Ovary (tissue), 7 donors: ENCODE measurements at regions not wholly inside any gene's neighbourhood (a gene's known extent, or its start where the extent isn't known, plus 50 kb on each side); places are given as distances from the start of the nearest gene placed in this dataset.

Source experiments
- DNase-seq, 5 donors: peaks; one replicate each; pipeline ENCODE4 v3.0.0-alpha.2; 2019 to 2020
- H3K27ac ChIP-seq, 2 donors: fragments of 200-600 bp; one replicate each; pipeline versions ENCODE4 v1.5.1 to v1.8.0; 2019 to 2022
- H3K27me3 ChIP-seq: fragments of 200-600 bp; one replicate; pipeline ENCODE4 v1.8.0; 2022
- H3K36me3 ChIP-seq: fragments of 200-600 bp; sonication (generic); one replicate; pipeline ENCODE4 v1.5.1; 2019
- H3K4me1 ChIP-seq: one replicate; pipeline ENCODE4 v1.8.1; 2013; ENCODE audit warnings: mild to moderate bottlenecking, moderate library complexity; ENCODE audit not compliant: insufficient read depth
- H3K4me3 ChIP-seq: fragments of 200-600 bp; sonication (generic); one replicate; pipeline ENCODE4 v1.5.1; 2017
- H3K9me3 ChIP-seq, 2 donors: fragments of 200-600 bp in 1 of 2; sonication (generic) in 1 of 2; one replicate each; pipeline versions ENCODE4 v1.5.1 to v1.8.1; 2013 to 2019; ENCODE audit warnings: mild to moderate bottlenecking in 1 of 2, moderate library complexity in 1 of 2
- CTCF ChIP-seq, 3 donors: fragments of 450-650 bp in 2 of 3; fragments of 200-600 bp in 1 of 3; IDR thresholded peaks; one replicate each; pipeline versions ENCODE4 v1.5.1 to v1.8.0; 2016 to 2022; ENCODE audit warnings: antibody characterized with exemption in 3 of 3, mild to moderate bottlenecking in 1 of 3
- EP300 ChIP-seq: sonication (generic); formaldehyde crosslinking; IDR thresholded peaks from one replicate; pipeline ENCODE4 v1.6.1; 2017; ENCODE audit warnings: antibody characterized with exemption
- POLR2A ChIP-seq: fragments of 450-650 bp; IDR thresholded peaks from one replicate; pipeline ENCODE4 v1.6.1; 2017; ENCODE audit warnings: antibody characterized with exemption, mild to moderate bottlenecking, moderate library complexity
- WGBS, 3 donors: extraction: QIAGEN DNeasy Blood & Tissue Kit in 1 of 3; methylation state at CpG; one replicate each; pipeline versions ENCODE4 v1.1.5 to v1.1.7; 2013 to 2017; 5-methylcytosine and 5-hydroxymethylcytosine counted together
- intact Hi-C, 4 donors: fragments of 100-400 bp; cut with DNase I; formaldehyde crosslinking; loops; one replicate each; pipeline versions ENCODE4 v1.11.0 to v1.15.1; 2022 to 2023
- donor health status: DM: no; HTN: no; CAD: no; lungs with moderate emphysema.
- donor health status: DM: no; HTN: no; CAD: no.
- donor health status: Bipolar disorder and iron deficiency.
- donor health status: DM: no; HTN: no; CAD: no.
- donor health status: DM: yes; HTN: yes; CAD: no.

GRCh38 chr2:194718881-194719280 lies 938.1 kb upstream of the SLC39A10 start:
- Histone ChIP-seq H3K27ac (no peak overlapping the region), H3K36me3 (peaks cover 2% of the 10 kb centered on the region), H3K4me1 (no peaks in the 10 kb centered on the region), H3K27me3 (no peaks in the 10 kb centered on the region), H3K4me3 (no peak overlapping the region), H3K9me3 (no peaks in the 10 kb centered on the region)
- no peak for DNase-seq
- intact Hi-C loops, result no loop called here
- no peak for TF ChIP-seq CTCF (IDR thresholded peaks at IDR 0.05)
- no peak for TF ChIP-seq POLR2A
- WGBS, 3 donors, result 73 to 91% (median 83%) methylated on average over 1 of the region's 1 CpG

- intact Hi-C loops, result no loop called here
- Histone ChIP-seq H3K4me3 (no peak overlapping the region), H3K9me3 (no peaks in the 10 kb centered on the region), H3K36me3 (peaks cover 2% of the 10 kb centered on the region), H3K27me3 (no peaks in the 10 kb centered on the region), H3K27ac (no peak overlapping the region), H3K4me1 (no peaks in the 10 kb centered on the region)
- 92 to 100% (median 95%) methylated on average over 1 of the region's 1 CpG for WGBS, 3 donors
- TF ChIP-seq CTCF (IDR thresholded peaks at IDR 0.05) (no peak), EP300 (no peak), POLR2A (no peak)
- DNase-seq, result no peak
These were observed 942.5 kb upstream of the SLC39A10 start for GRCh38 chr2:194714541-194714940.

- Histone ChIP-seq H3K4me3 (no peak overlapping the region), H3K4me1 (no peaks in the 10 kb centered on the region), H3K36me3 (no peaks in the 10 kb centered on the region), H3K27me3 (no peaks in the 10 kb centered on the region), H3K9me3 (no peaks in the 10 kb centered on the region), H3K27ac (no peak overlapping the region)
- intact Hi-C loops, result no loop called here
- no peak for DNase-seq
- 60 to 65% (median 64%) methylated on average over 3 of the region's 3 CpGs for WGBS, 3 donors
- TF ChIP-seq POLR2A, result no peak
- no peak for TF ChIP-seq CTCF (IDR thresholded peaks at IDR 0.05)
- TF ChIP-seq EP300, result no peak
These were observed 947.2 kb upstream of the SLC39A10 start for GRCh38 chr2:194709840-194710239.

- no peak for TF ChIP-seq EP300
- TF ChIP-seq POLR2A, result no peak
- no peak for TF ChIP-seq CTCF (IDR thresholded peaks at IDR 0.05)
- intact Hi-C loops, result no loop called here
- no peak overlapping the region for H3K4me3 ChIP-seq
- H3K27ac ChIP-seq, result no peak overlapping the region
- H3K9me3 ChIP-seq, result no peaks in the 10 kb centered on the region
- WGBS, 3 donors, result 33 to 78% (median 75%) methylated on average over 2 of the region's 2 CpGs
- no peaks in the 10 kb centered on the region for H3K4me1 ChIP-seq
- H3K27me3 ChIP-seq, result no peaks in the 10 kb centered on the region
- no peak for DNase-seq
- no peaks in the 10 kb centered on the region for H3K36me3 ChIP-seq
These were observed 950.8 kb upstream of the SLC39A10 start for GRCh38 chr2:194706179-194706578.

GRCh38 chr2:194705398-194705797 lies 951.6 kb upstream of the SLC39A10 start:
- H3K4me1 ChIP-seq, result no peaks in the 10 kb centered on the region
- DNase-seq, result no peak
- no peaks in the 10 kb centered on the region for H3K9me3 ChIP-seq
- no peak overlapping the region for H3K4me3 ChIP-seq
- 77 to 82% (median 78%) methylated on average over 2 of the region's 2 CpGs for WGBS, 3 donors
- TF ChIP-seq EP300 (no peak), POLR2A (no peak), CTCF (IDR thresholded peaks at IDR 0.05) (no peak)
- no peaks in the 10 kb centered on the region for H3K27me3 ChIP-seq
- no peaks in the 10 kb centered on the region for H3K36me3 ChIP-seq
- intact Hi-C loops, result no loop called here
- no peak overlapping the region for H3K27ac ChIP-seq
